NT2/D1 (cell line): ENCODE measurements at regions not wholly inside any gene's neighbourhood (a gene's known extent, or its start where the extent isn't known, plus 50 kb on each side); places are given as distances from the start of the nearest gene placed in this dataset.

ENCODE experiments used
- DNase-seq: peaks from one replicate; pipeline ENCODE4 v3.0.0-alpha.2; 2011; ENCODE audit warnings: low read depth, low spot score
- H3K27me3 ChIP-seq: 2 replicates; pipeline ENCODE4 v1.6.0; 2011; ENCODE audit warnings: mild to moderate bottlenecking; ENCODE audit not compliant: insufficient read length, insufficient read depth
- H3K36me3 ChIP-seq: 2 replicates; pipeline ENCODE4 v1.6.1; 2011; ENCODE audit warnings: mild to moderate bottlenecking, low read length, mixed read lengths; ENCODE audit not compliant: insufficient read depth, insufficient read length
- H3K4me1 ChIP-seq: 2 replicates; pipeline ENCODE4 v1.5.1; 2011; ENCODE audit not compliant: insufficient read depth, insufficient read length
- H3K4me3 ChIP-seq: 2 replicates; pipeline ENCODE4 v1.5.1; 2011; ENCODE audit warnings: low read depth; ENCODE audit not compliant: insufficient read length
- H3K9ac ChIP-seq: 2 replicates; pipeline ENCODE4 v1.6.0; 2011; ENCODE audit warnings: low read depth; ENCODE audit not compliant: insufficient read length
- H3K9me3 ChIP-seq: 2 replicates; pipeline ENCODE4 v1.5.1; 2011; ENCODE audit warnings: mild to moderate bottlenecking, low read length; ENCODE audit not compliant: insufficient read depth
- SUZ12 ChIP-seq: IDR thresholded peaks from 2 replicates; pipeline ENCODE4 v1.6.1; 2011; ENCODE audit not compliant: insufficient read length, insufficient read depth; ENCODE audit errors: extremely low read depth
- YY1 ChIP-seq: IDR thresholded peaks from 2 replicates; pipeline ENCODE4 v1.6.1; 2011; ENCODE audit not compliant: insufficient read length, insufficient read depth
- ZNF274 ChIP-seq: IDR thresholded peaks from 2 replicates; pipeline ENCODE4 v1.6.1; 2011; ENCODE audit warnings: mild to moderate bottlenecking, low read depth, low read length

DNA sequence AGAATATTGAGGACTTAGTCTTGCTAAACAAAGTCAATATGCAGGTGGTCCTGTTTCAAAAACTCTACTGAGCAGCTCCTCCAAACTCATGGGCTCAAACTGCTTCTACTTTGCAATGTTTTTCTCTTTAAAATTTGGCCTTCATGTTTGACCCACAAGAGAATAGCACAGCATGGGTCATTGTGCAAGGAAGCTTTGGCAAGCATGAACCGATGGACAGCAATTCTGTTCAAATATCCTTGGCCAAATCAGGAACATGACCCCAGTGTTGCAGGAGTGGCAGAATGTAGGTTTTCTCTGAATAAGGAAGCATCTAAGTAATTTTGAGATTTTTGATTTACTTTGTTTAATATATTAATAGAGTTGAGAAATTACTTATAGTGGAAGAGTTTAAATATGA lies 477.9 kb downstream of the KCNJ3 start:
- no peak for DNase-seq
- no peaks in the 10 kb centered on the region for H3K9me3 ChIP-seq
- TF ChIP-seq ZNF274 = no peak
- no peak for TF ChIP-seq SUZ12
- no peak for TF ChIP-seq YY1

GRCh38 chr2:155169317-155169716 lies 470.8 kb downstream of the KCNJ3 start:
- TF ChIP-seq YY1 (no peak), SUZ12 (no peak), ZNF274 (no peak)
- Histone ChIP-seq H3K27me3 (no peaks in the 10 kb centered on the region), H3K9ac (no peak overlapping the region), H3K4me1 (no peaks in the 10 kb centered on the region), H3K9me3 (no peaks in the 10 kb centered on the region), H3K4me3 (no peak overlapping the region), H3K36me3 (no peaks in the 10 kb centered on the region)
- DNase-seq = no peak

More for the DNA sequence above, 477.9 kb downstream of the KCNJ3 start:
- no peaks in the 10 kb centered on the region for H3K4me1 ChIP-seq
- no peaks in the 10 kb centered on the region for H3K27me3 ChIP-seq
- H3K4me3 ChIP-seq = no peak overlapping the region
- H3K9ac ChIP-seq = no peak overlapping the region
- no peaks in the 10 kb centered on the region for H3K36me3 ChIP-seq

DNA sequence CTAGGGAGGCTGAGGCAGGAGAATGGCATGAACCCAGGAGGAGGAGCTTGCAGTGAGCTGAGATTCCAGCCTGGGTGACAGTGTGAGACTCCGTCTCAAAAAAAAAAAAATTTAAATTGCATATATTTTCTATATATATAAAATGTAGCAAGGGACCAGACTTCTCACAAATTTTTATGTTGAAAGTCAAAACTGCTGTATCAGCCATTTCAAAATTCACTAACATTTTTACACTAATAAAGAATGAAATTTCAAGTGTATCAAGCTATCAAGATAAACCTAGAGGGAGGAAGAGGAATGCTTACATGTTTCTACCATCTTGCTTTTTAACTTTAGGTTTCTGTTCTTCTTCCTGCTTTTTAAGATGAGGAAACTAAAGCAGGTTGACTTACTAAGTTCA lies 464.0 kb downstream of the KCNJ3 start:
- Histone ChIP-seq H3K27me3 (no peaks in the 10 kb centered on the region), H3K36me3 (no peaks in the 10 kb centered on the region), H3K4me1 (no peaks in the 10 kb centered on the region), H3K4me3 (no peak overlapping the region), H3K9ac (no peak overlapping the region), H3K9me3 (no peaks in the 10 kb centered on the region)
- DNase-seq = no peak
- TF ChIP-seq YY1 = no peak
- TF ChIP-seq ZNF274 = no peak
- TF ChIP-seq SUZ12 = no peak

DNA sequence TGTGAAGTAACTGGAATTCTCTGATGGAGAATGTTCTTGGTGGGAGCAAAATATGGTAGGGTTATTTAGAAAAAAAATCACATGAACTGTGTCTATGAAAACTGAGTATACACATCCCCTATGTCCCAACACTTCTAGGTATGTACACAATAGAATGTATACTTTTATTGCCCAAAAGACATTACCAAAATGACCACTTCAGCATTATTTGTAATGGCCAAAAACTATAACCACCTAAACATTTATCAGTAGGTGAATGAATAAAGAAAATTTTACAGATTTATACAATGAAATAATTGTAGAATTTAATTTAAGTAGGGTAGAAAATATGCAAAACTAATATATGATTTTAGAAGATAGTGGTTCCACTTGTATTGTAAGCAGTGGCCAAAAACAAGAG lies 462.8 kb downstream of the KCNJ3 start:
- TF ChIP-seq ZNF274 = no peak
- TF ChIP-seq YY1 = no peak
- no peak for TF ChIP-seq SUZ12

GRCh38 chr2:155157711-155158110 lies 459.2 kb downstream of the KCNJ3 start:
- DNase-seq = no peak
- H3K4me3 ChIP-seq = no peak overlapping the region
- H3K9me3 ChIP-seq = no peaks in the 10 kb centered on the region
- TF ChIP-seq YY1 = no peak
- no peak for TF ChIP-seq ZNF274
- TF ChIP-seq SUZ12 = no peak
- no peaks in the 10 kb centered on the region for H3K4me1 ChIP-seq
- H3K27me3 ChIP-seq = no peaks in the 10 kb centered on the region
- H3K36me3 ChIP-seq = no peaks in the 10 kb centered on the region
- H3K9ac ChIP-seq = no peak overlapping the region

More for the DNA sequence above, 462.8 kb downstream of the KCNJ3 start:
- Histone ChIP-seq H3K4me1 (no peaks in the 10 kb centered on the region), H3K36me3 (no peaks in the 10 kb centered on the region), H3K9me3 (no peaks in the 10 kb centered on the region), H3K9ac (no peak overlapping the region), H3K4me3 (no peak overlapping the region), H3K27me3 (no peaks in the 10 kb centered on the region)
- DNase-seq = no peak

- H3K4me1 ChIP-seq = no peaks in the 10 kb centered on the region
- H3K27me3 ChIP-seq = no peaks in the 10 kb centered on the region
- H3K9me3 ChIP-seq = no peaks in the 10 kb centered on the region
- no peak overlapping the region for H3K9ac ChIP-seq
- no peaks in the 10 kb centered on the region for H3K36me3 ChIP-seq
- H3K4me3 ChIP-seq = no peak overlapping the region
- TF ChIP-seq SUZ12 (no peak), YY1 (no peak), ZNF274 (no peak)
- no peak for DNase-seq
Measured at GRCh38 chr2:155157065-155157464, 458.6 kb downstream of the KCNJ3 start.

DNA sequence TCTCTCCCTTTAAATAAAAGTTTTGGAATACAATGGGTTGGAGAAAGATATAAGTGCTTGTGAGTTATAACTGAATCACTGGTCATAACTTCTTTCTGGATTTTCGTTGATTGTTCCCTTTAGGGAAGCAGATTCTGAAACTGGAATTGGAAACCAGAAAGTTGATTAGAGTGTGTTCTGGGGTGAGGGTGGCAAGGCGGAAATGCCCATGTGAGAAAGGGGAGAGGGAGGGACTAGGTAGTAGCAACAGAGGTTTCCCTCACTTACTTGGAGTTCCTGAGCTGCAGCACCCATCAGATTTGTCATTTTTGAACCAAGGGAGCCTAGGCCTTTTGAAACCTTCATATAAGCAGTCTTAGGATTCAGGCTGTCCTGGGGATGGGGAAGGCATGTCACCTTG lies 453.4 kb downstream of the KCNJ3 start:
- TF ChIP-seq ZNF274 (no peak), SUZ12 (no peak), YY1 (no peak)
- Histone ChIP-seq H3K9ac (no peak overlapping the region), H3K4me3 (no peak overlapping the region), H3K9me3 (no peaks in the 10 kb centered on the region), H3K36me3 (no peaks in the 10 kb centered on the region), H3K4me1 (no peaks in the 10 kb centered on the region), H3K27me3 (no peaks in the 10 kb centered on the region)
- DNase-seq = no peak

DNA sequence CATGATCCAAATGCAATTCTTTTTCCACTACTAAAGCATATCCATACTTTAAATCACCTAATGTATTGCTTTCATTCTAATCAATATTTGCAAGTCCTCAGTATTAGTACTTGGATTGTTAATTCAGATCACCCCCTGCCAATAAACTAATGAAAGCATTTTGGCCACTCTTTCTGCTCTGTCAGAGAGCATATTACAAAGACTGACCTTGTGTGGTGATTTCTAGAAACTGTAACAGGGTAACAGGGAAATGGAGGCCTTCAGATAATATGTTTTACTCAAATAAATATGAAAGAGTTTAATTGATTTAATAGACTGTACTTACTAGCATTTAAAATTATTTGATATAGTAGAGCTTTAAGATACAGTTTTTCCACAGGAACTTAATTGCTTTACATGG lies 453.0 kb downstream of the KCNJ3 start:
- Histone ChIP-seq H3K4me1 (no peaks in the 10 kb centered on the region), H3K4me3 (no peak overlapping the region), H3K9me3 (no peaks in the 10 kb centered on the region), H3K27me3 (no peaks in the 10 kb centered on the region), H3K36me3 (no peaks in the 10 kb centered on the region), H3K9ac (no peak overlapping the region)
- no peak for TF ChIP-seq ZNF274
- TF ChIP-seq YY1 = no peak
- TF ChIP-seq SUZ12 = no peak
- DNase-seq = no peak
